ENCODE measurements at regions not wholly inside any gene's neighbourhood (a gene's known extent, or its start where the extent isn't known, plus 50 kb on each side); places are given as distances from the start of the nearest gene placed in this dataset.

GRCh38 chr13:61709258-61709657 is 293.6 kb upstream of the PCDH20 start:
- Histone ChIP-seq H3F3A (ENCODE audit: insufficient read depth) (no peaks in the 10 kb centered on the region), H3K9me2 (replicated peaks; ENCODE audit: insufficient read depth, low read length) (no peaks in the 10 kb centered on the region), H3K4me2 (ENCODE audit: low read depth, low read length, poor library complexity, severe bottlenecking) (no peak overlapping the region), H3K79me2 (ENCODE audit: insufficient read depth, low read length) (no peaks in the 10 kb centered on the region), H3K27me3 (ENCODE audit: low read length) (no peaks in the 10 kb centered on the region), H3K9me3 (ENCODE audit: insufficient read depth, low read length) (peaks cover 2% of the 10 kb centered on the region; the same call in 1 of the 2 replicates), H3K4me3 (ENCODE audit: insufficient read depth, low read length, poor library complexity, severe bottlenecking) (no peak overlapping the region), H3K27ac (ENCODE audit: low read depth, low read length) (no peak overlapping the region), H4K20me1 (ENCODE audit: low read depth, low read length) (no peaks in the 10 kb centered on the region), H3K36me3 (ENCODE audit: low read length) (no peaks in the 10 kb centered on the region), H3K9ac (ENCODE audit: low read length) (no peak overlapping the region), H2AFZ (ENCODE audit: low read depth, low read length, severe bottlenecking) (no peak overlapping the region)
- TF ChIP-seq CTCF (IDR thresholded peaks at IDR 0.05; ENCODE audit: insufficient read depth, low read length, poor library complexity, severe bottlenecking) (no peak), EZH2phosphoT487 (conservative IDR thresholded peaks at IDR 0.05; ENCODE audit: low read length) (no peak)

- H3K36me3 ChIP-seq (ENCODE audit: low read length) = no peaks in the 10 kb centered on the region
- H3F3A ChIP-seq (ENCODE audit: insufficient read depth) = no peaks in the 10 kb centered on the region
- H3K4me2 ChIP-seq (ENCODE audit: low read depth, low read length, poor library complexity, severe bottlenecking) = no peak overlapping the region
- no peaks in the 10 kb centered on the region for H3K79me2 ChIP-seq (ENCODE audit: insufficient read depth, low read length)
- no peak overlapping the region for H3K9ac ChIP-seq (ENCODE audit: low read length)
- H3K27me3 ChIP-seq (ENCODE audit: low read length) = no peaks in the 10 kb centered on the region
- TF ChIP-seq EZH2phosphoT487 (conservative IDR thresholded peaks at IDR 0.05; ENCODE audit: low read length) (no peak), CTCF (IDR thresholded peaks at IDR 0.05; ENCODE audit: insufficient read depth, low read length, poor library complexity, severe bottlenecking) (no peak)
- H3K4me3 ChIP-seq (ENCODE audit: insufficient read depth, low read length, poor library complexity, severe bottlenecking) = no peak overlapping the region
- H3K9me2 ChIP-seq (replicated peaks; ENCODE audit: insufficient read depth, low read length) = no peaks in the 10 kb centered on the region
- H4K20me1 ChIP-seq (ENCODE audit: low read depth, low read length) = no peaks in the 10 kb centered on the region
- no peak overlapping the region for H3K27ac ChIP-seq (ENCODE audit: low read depth, low read length)
- peaks cover 16% of the 10 kb centered on the region; the same call in 1 of the 2 replicates for H3K9me3 ChIP-seq (ENCODE audit: insufficient read depth, low read length)
- H2AFZ ChIP-seq (ENCODE audit: low read depth, low read length, severe bottlenecking) = no peak overlapping the region
These were observed 291.2 kb upstream of the PCDH20 start for GRCh38 chr13:61706899-61707298.

- H3K4me2 ChIP-seq (ENCODE audit: low read depth, low read length, poor library complexity, severe bottlenecking) = no peak overlapping the region
- no peak for TF ChIP-seq CTCF (IDR thresholded peaks at IDR 0.05; ENCODE audit: insufficient read depth, low read length, poor library complexity, severe bottlenecking)
- no peak for TF ChIP-seq EZH2phosphoT487 (conservative IDR thresholded peaks at IDR 0.05; ENCODE audit: low read length)
- H3K9me2 ChIP-seq (replicated peaks; ENCODE audit: insufficient read depth, low read length) = no peaks in the 10 kb centered on the region
These were observed 285.0 kb upstream of the PCDH20 start for GRCh38 chr13:61700620-61701019.

More at GRCh38 chr13:61700620-61701019, 285.0 kb upstream of the PCDH20 start:
- Histone ChIP-seq H3K27ac (ENCODE audit: low read depth, low read length) (no peak overlapping the region), H3K9ac (ENCODE audit: low read length) (no peak overlapping the region), H3K27me3 (ENCODE audit: low read length) (no peaks in the 10 kb centered on the region), H3K9me3 (ENCODE audit: insufficient read depth, low read length) (peaks cover 16% of the 10 kb centered on the region; the same call in 1 of the 2 replicates), H4K20me1 (ENCODE audit: low read depth, low read length) (no peaks in the 10 kb centered on the region), H3K4me3 (ENCODE audit: insufficient read depth, low read length, poor library complexity, severe bottlenecking) (no peak overlapping the region), H3K79me2 (ENCODE audit: insufficient read depth, low read length) (no peaks in the 10 kb centered on the region), H2AFZ (ENCODE audit: low read depth, low read length, severe bottlenecking) (no peak overlapping the region), H3K36me3 (ENCODE audit: low read length) (no peaks in the 10 kb centered on the region), H3F3A (ENCODE audit: insufficient read depth) (no peaks in the 10 kb centered on the region)

Data from SU-DHL-6 (cell line).